ENCODE measurements at regions not wholly inside any gene's neighbourhood (a gene's known extent, or its start where the extent isn't known, plus 50 kb on each side); places are given as distances from the start of the nearest gene placed in this dataset.

- TF ChIP-seq CTCF (IDR thresholded peaks at IDR 0.05) (no peak), POLR2A (IDR thresholded peaks at IDR 0.05) (no peak)
These were observed 127.1 kb upstream of the TNS3 start for GRCh38 chr7:47709051-47709450.

All from testis (tissue), 2 donors.